ENCODE measurements at regions not wholly inside any gene's neighbourhood (a gene's known extent, or its start where the extent isn't known, plus 50 kb on each side); places are given as distances from the start of the nearest gene placed in this dataset.
"Not testable (repeated sequence)": the region's sequence is repeated elsewhere in the genome, so short reads cannot be mapped to it uniquely, and the experiment has no call there.

DNA sequence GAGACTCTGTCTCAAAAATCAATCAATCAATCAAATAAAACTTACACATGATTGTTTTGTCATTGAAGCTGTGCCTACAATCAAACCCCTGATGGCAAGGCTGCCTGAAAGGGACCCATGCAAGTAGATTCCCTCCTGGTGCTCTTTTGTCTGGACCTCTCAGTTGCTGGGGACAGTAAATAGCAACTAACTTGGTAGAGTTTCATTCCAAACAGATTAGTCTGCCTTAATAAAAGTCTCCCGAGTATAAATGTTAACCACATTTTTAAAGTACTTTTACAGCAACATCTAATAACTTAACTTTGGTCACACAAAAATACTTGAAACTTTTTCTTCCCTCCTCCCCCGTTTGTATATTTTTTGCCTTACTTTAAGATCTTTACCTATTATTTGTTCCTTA, 105.5 kb downstream of the FEM1C start:
- intact Hi-C loops (cut with micrococcal nuclease) = no loop called here

DNA sequence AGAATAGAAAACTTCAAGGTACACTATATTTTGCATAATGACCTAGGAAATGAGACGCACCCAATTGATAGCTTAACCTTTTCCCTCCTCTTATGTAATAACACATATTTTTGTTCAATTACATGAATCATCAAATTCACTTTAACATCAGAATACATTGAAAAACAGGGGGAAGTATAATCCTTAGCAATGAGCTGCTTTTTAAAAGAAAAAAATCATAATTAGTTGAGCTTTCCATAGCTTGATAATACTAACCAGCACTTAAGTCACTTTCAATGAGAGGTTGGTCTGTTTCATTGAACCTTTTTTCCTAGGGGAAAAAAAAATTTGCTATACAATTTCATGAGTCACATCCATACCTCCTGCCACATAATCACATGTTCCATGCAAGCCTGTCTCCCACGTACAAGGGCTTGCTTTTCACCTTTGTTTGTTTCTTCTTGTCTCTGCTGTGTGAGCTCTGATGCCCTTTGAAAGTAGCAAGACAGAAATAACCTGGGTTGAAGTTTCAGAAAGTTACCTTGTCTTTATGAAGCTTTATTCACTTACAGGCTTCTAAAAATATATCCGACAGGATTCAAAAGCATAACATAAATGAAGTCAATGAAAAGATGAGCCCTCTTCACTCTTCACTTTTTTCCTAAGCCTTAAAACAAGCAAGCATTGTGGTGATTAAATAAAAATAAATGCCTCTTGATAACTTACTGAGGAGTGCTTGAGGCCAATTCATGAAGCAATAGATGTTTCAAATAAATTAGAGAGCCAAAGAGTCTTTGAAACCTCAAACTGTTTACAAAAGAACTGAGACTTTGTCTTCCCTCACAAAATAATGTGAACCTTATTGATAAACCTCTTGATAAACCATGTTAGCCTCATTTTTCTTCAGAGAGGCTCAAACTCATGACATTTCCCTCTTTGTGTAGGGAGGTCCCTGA, 108.5 kb downstream of the FEM1C start:
- intact Hi-C loops (cut with micrococcal nuclease) = no loop called here

DNA sequence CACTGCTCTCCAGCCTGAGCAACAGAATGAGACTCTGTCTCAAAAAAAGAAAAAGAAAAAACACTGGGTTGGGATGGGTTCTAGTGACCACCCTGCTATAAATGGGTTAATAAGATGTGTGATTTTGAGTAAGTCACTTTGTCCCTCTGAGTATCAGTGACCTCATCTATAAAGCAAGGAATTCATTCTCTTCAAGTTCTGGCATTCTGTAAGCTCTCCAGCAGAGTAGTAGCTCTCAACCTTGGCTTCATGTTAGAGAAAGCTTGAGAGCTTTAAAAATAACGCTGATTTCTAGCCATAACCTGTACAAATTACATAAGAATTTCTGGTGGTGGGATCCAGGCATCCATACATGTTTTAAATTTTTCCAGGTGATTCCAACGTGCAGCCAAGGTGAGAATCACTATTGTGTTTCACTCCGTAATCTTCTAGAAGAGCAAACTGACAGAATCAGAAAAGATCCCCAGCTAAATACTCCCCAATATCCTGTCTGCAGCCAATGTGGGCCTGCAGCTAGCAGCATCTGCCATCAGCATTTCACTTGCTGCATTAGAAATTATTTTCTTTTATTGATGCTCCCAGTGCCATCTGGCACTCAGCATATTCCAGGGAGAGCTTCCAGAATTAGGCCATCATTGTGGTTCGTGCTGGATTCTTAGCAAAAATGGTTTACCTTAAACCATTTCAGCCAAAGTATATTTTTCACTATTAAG, 109.4 kb downstream of the FEM1C start:
- intact Hi-C loops (cut with micrococcal nuclease) = no loop called here

DNA sequence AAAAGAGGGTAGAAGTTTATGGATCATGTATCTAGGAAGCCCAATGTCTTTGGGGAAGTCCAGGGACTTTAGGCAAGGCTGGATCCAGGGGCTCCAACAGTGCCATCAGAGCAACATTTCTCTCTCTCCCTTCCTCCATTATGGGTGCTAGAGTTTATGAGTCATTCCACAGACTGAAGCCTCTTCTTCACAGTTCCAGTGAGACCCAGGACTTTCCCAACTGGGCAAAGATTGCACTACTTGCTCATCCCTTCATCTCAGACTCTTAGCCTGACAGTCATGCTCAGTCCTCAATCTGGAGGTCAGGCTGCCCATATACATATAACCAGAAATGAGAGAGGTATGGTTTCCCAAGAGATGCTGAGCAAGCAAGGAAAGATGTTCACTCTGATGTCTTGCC, 110.7 kb downstream of the FEM1C start:
- intact Hi-C loops (cut with micrococcal nuclease) = no loop called here

DNA sequence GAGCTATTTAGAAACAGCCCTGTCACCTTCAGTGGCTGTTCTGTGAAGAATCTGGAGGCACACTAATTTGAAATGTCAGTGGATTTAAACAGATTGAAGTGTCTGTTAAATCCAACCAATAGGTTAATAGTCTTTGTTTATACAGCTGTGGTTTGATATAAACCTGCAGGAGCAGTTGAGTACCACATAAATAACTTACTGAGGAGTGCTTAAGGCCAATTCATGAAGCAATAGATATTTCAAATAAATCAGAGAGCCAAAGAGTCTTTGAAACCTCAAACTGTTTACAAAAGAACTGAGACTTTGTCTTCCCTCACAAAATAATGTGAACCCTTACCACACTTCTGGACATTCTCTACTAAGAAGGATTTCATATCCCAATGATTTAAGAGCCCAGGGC, 111.9 kb downstream of the FEM1C start:
- intact Hi-C loops (cut with micrococcal nuclease) = no loop called here

- intact Hi-C loops (cut with micrococcal nuclease) = no loop called here
These were observed 113.5 kb downstream of the FEM1C start for GRCh38 chr5:115431116-115431515.

DNA sequence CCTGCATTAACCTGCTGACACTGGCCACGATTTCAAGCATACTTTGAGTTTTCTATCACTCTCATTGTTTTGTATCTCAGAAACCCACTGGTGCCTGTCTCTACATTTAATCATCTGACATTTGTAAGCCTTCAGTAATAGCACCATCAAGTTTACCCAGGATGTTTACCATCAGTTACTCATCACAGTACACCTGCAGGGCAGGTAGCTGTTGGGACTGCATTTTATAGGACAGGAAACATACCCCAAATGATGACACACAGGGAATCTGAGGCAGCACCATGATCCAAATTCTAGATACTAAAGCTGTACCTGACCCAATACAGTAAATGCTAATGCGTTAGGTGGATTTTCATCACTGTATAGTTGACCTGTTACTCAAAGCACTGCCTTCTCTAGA, 114.2 kb downstream of the FEM1C start:
- intact Hi-C loops (cut with micrococcal nuclease) = no loop called here

DNA sequence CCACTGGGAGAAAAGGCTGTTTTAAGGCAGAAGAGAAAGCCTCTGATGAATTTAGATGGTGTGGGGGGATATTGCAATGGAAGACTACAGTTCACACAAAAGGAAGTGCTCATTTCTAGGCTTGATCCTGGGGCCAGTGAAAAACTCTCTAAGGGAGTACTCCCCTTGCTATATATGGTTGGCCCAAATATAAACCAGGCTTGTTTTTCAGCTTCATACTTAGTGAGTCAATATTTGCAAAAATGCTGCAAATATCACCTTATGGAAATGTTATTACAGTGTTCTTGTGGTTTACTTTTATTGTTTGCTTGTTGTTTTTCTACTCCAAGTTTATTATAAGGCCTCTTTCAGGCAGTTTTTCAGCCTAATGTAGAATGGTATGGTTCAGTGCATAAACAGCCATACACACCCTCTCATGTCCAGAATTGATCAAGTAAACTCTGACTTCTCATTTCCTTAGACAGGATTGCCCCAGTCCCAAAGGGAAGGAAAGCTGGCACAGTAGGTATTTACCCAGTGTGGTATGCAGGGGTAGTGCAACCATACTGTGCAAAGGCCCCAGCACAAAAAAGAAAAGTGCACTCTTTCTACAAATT, 115.1 kb downstream of the FEM1C start:
- intact Hi-C loops (cut with micrococcal nuclease) = no loop called here

- intact Hi-C loops (cut with micrococcal nuclease) = no loop called here
These were observed 115.9 kb downstream of the FEM1C start for GRCh38 chr5:115428676-115429075.

DNA sequence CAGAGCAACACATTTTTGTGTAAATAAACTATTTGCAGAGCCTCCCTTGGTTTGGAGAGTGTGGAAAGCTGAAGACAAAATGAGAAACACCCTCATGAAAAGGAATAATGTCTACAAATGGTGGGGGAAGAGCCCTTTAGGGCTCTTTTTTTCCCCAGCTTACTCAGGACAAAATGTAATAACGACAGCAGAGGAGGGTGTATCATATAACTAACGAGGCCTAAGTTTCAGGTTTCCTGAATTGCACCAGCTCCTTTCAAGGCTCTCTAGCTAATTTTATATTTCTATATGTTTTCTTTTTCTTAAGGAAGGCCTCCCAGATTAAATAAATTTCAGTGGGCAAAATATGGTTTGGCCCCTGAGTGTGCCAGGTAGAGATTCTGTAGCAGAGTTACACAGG, 116.3 kb downstream of the FEM1C start:
- intact Hi-C loops (cut with micrococcal nuclease) = no loop called here

- intact Hi-C loops (cut with micrococcal nuclease) = no loop called here
These were observed 120.1 kb downstream of the FEM1C start for GRCh38 chr5:115424446-115424845.

- intact Hi-C loops (cut with micrococcal nuclease) = no loop called here
These were observed 120.5 kb downstream of the FEM1C start for GRCh38 chr5:115424030-115424429.

DNA sequence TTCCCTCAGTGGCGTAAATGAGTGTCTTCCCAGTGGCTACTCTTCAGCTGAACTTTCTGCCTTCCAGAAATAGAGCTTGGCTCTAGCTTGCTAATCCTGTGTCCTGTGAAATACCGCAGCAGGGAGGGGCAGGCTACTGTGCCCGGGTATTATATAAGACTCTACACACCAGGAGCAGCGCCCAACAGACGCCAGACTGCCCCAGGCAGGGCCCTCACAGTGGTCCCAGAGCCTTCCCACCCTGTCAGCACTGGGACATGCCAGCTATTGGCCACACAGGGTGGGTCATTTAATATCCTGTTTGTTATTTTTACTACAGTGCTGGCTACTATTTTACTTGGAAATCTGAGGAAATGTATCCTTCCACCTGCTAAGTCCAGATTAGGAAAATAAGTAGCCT, 121.0 kb downstream of the FEM1C start:
- intact Hi-C loops (cut with micrococcal nuclease) = no loop called here

DNA sequence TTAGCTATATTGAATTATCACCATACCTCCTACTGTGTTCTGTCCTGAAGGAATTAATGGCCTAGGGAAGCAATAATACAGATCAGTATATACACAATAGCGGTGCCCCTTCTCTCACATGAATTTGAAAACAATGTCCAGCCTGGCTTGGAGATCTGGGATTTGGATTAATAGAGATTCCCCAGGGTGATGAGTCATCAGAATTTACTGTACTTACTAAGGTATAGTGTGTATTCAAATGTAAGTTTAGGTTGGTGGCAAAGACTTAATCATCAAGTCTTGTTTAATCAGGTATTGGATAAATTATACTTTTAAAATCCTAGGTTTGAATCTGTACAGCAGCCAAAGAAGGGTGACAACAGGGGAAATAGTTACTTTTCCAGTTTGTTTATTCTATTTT, 121.5 kb downstream of the FEM1C start:
- intact Hi-C loops (cut with micrococcal nuclease) = no loop called here

DNA sequence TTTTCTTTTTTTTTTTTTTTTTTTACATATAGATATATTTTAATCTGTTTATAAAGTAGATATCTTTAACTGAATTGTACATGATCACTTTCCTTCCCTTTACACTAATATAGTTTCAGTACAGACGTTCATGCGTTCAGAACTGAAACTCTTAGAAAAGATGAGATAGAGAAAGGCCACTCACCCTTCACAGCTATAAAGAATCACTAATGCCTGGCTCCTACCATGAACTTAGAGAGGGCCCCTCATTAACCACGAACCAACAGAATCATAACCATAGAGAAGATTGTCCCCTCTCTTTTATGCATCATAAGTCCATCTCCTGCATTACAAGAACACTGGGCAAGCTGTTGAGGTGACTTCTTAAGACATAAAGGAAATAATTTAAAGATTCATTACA, 123.8 kb downstream of the FEM1C start:
- intact Hi-C loops (cut with micrococcal nuclease) = not testable (repeated sequence)

GRCh38 chr5:115419846-115420585, 123.6 kb upstream of the CCDC112 start:
- intact Hi-C loops (cut with micrococcal nuclease) = no loop called here

GRCh38 chr5:115418788-115419187, 122.3 kb upstream of the CCDC112 start:
- intact Hi-C loops (cut with micrococcal nuclease) = no loop called here

- intact Hi-C loops (cut with micrococcal nuclease) = no loop called here
These were observed 120.6 kb upstream of the CCDC112 start for GRCh38 chr5:115417076-115417475.

- intact Hi-C loops (cut with micrococcal nuclease) = no loop called here
These were observed 118.7 kb upstream of the CCDC112 start for GRCh38 chr5:115415143-115415491.

- intact Hi-C loops (cut with micrococcal nuclease) = no loop called here
These were observed 118.1 kb upstream of the CCDC112 start for GRCh38 chr5:115414406-115415142.

- intact Hi-C loops (cut with micrococcal nuclease) = no loop called here
These were observed 117.2 kb upstream of the CCDC112 start for GRCh38 chr5:115413651-115414050.

Data from T-helper 1 cell treated with Interleukin-12 subunit alpha and Interleukin-12 subunit beta and Interleukin-4 antibody, amounts not matched to agents 30 ng/mL and 1 ng/mL, for 36 hours (primary cell).